Gastroesophageal sphincter (tissue), 3 donors: ENCODE measurements at regions not wholly inside any gene's neighbourhood (a gene's known extent, or its start where the extent isn't known, plus 50 kb on each side); places are given as distances from the start of the nearest gene placed in this dataset.

Experiments
- CTCF ChIP-seq, 4 experiments: fragments of 200-600 bp in 2 of 4; fragments of 450-650 bp in 2 of 4; sonication (generic) in 1 of 4; IDR thresholded peaks; one replicate each; pipeline ENCODE4 v1.5.1; 2017 to 2019; ENCODE audit warnings: antibody characterized with exemption in 4 of 4, mild to moderate bottlenecking in 2 of 4, moderate library complexity in 2 of 4
- EP300 ChIP-seq: sonication (generic); formaldehyde crosslinking; IDR thresholded peaks from one replicate; pipeline ENCODE4 v1.6.1; 2017; ENCODE audit warnings: antibody characterized with exemption, mild to moderate bottlenecking

- TF ChIP-seq CTCF (IDR thresholded peaks at IDR 0.05) = no peak
- TF ChIP-seq EP300 = no peak
Measured at GRCh38 chr5:166505544-166505943, 1785.9 kb upstream of the WWC1 start.
